H4 (cell line): ENCODE measurements at regions not wholly inside any gene's neighbourhood (a gene's known extent, or its start where the extent isn't known, plus 50 kb on each side); places are given as distances from the start of the nearest gene placed in this dataset.
A peak's percentile ranks its signal among the peaks of the same experiment; 100 is the strongest.

Experiments used
- DNase-seq: peaks from one replicate; pipeline ENCODE4 v3.0.0-alpha.2; 2015; ENCODE audit warnings: low spot score

- no peak for DNase-seq
Observed at GRCh38 chr4:100084892-100085291, 105.4 kb downstream of the DDIT4L start.

GRCh38 chr4:100083289-100083688 is 107.0 kb downstream of the DDIT4L start:
- no peak for DNase-seq

- DNase-seq = no peak
Observed at GRCh38 chr4:100082852-100083251, 107.4 kb downstream of the DDIT4L start.

- peak; percentile 7 for DNase-seq
Observed at GRCh38 chr4:100081491-100081890, 108.8 kb downstream of the DDIT4L start.

GRCh38 chr4:100079264-100079663 is 111.0 kb downstream of the DDIT4L start:
- DNase-seq = no peak

- peak; percentile 64 for DNase-seq
Observed at GRCh38 chr4:100076753-100077152, 113.5 kb downstream of the DDIT4L start.

GRCh38 chr4:100075486-100076270 is 114.6 kb downstream of the DDIT4L start:
- peak; percentile 19 for DNase-seq

GRCh38 chr4:100075056-100075455 is 115.2 kb downstream of the DDIT4L start:
- peak; percentile 51 for DNase-seq

GRCh38 chr4:100071506-100071905 is 118.8 kb downstream of the DDIT4L start:
- no peak for DNase-seq

GRCh38 chr4:100070868-100071267 is 119.4 kb downstream of the DDIT4L start:
- DNase-seq = no peak

GRCh38 chr4:100069207-100069606 is 119.1 kb upstream of the H2AZ1 start:
- no peak for DNase-seq

GRCh38 chr4:100067255-100067654 is 117.2 kb upstream of the H2AZ1 start:
- no peak for DNase-seq

- DNase-seq = no peak
Observed at GRCh38 chr4:100063355-100063754, 113.3 kb upstream of the H2AZ1 start.

GRCh38 chr4:100062921-100063320 is 112.8 kb upstream of the H2AZ1 start:
- no peak for DNase-seq

GRCh38 chr4:100061835-100062234 is 111.8 kb upstream of the H2AZ1 start:
- no peak for DNase-seq

- DNase-seq = no peak
Observed at GRCh38 chr4:100060765-100061416, 110.8 kb upstream of the H2AZ1 start.

- no peak for DNase-seq
Observed at GRCh38 chr4:100059467-100059866, 109.4 kb upstream of the H2AZ1 start.

- no peak for DNase-seq
Observed at GRCh38 chr4:100056701-100057100, 106.6 kb upstream of the H2AZ1 start.

- DNase-seq = no peak
Observed at GRCh38 chr4:100054071-100054470, 104.0 kb upstream of the H2AZ1 start.

- DNase-seq = no peak
Observed at GRCh38 chr4:100049872-100050271, 99.8 kb upstream of the H2AZ1 start.

GRCh38 chr4:100042711-100043110 is 92.6 kb upstream of the H2AZ1 start:
- DNase-seq = no peak

GRCh38 chr4:100042235-100042634 is 92.2 kb upstream of the H2AZ1 start:
- peak; percentile 17 for DNase-seq

- no peak for DNase-seq
Observed at GRCh38 chr4:100041646-100042045, 91.6 kb upstream of the H2AZ1 start.
